Smooth muscle cell (in vitro differentiated cells): ENCODE measurements at regions not wholly inside any gene's neighbourhood (a gene's known extent, or its start where the extent isn't known, plus 50 kb on each side); places are given as distances from the start of the nearest gene placed in this dataset.

Source experiments
- DNase-seq: peaks from one replicate; lab custom pipeline; 2025; ENCODE audit not compliant: unreplicated experiment; lab: John Stamatoyannopoulos, UW
- H2AFZ ChIP-seq: fragments of 200-600 bp; sonication (generic); 2 replicates; pipeline ENCODE4 v1.6.0; 2016; ENCODE audit warnings: antibody characterized with exemption, low read depth, mild to moderate bottlenecking
- H3F3A ChIP-seq: fragments of 200-600 bp; sonication (generic); 2 replicates; pipeline ENCODE4 v1.6.0; 2017; ENCODE audit warnings: antibody characterized with exemption, low read depth
- H3K27ac ChIP-seq: fragments of 200-600 bp; sonication (generic); 2 replicates; pipeline ENCODE4 v1.5.1; 2016; ENCODE audit warnings: low read depth, mild to moderate bottlenecking
- H3K27me3 ChIP-seq: fragments of 200-600 bp; sonication (generic); 2 replicates; pipeline ENCODE4 v1.6.1; 2016; ENCODE audit warnings: low read depth, mild to moderate bottlenecking
- H3K36me3 ChIP-seq: fragments of 200-600 bp; sonication (generic); 2 replicates; pipeline ENCODE4 v1.5.1; 2016; ENCODE audit warnings: low read depth
- H3K4me1 ChIP-seq: fragments of 200-600 bp; sonication (generic); 2 replicates; pipeline ENCODE4 v1.5.1; 2016; ENCODE audit warnings: low read depth
- H3K4me2 ChIP-seq: fragments of 200-600 bp; sonication (generic); 2 replicates; pipeline ENCODE4 v1.6.0; 2016; ENCODE audit warnings: mild to moderate bottlenecking
- H3K4me3 ChIP-seq: fragments of 200-600 bp; sonication (generic); 2 replicates; pipeline ENCODE4 v1.5.1; 2016; ENCODE audit warnings: mild to moderate bottlenecking
- H3K79me2 ChIP-seq: fragments of 200-600 bp; sonication (generic); 2 replicates; pipeline ENCODE4 v1.6.0; 2016; ENCODE audit warnings: low read depth, mild to moderate bottlenecking
- H3K9ac ChIP-seq: fragments of 200-600 bp; sonication (generic); 2 replicates; pipeline ENCODE4 v1.6.0; 2016; ENCODE audit warnings: low read depth
- H3K9me3 ChIP-seq: fragments of 200-600 bp; sonication (generic); replicated peaks from 2 replicates; pipeline ENCODE4 v1.5.1; 2016; ENCODE audit warnings: low read depth
- H4K20me1 ChIP-seq: fragments of 200-600 bp; sonication (generic); 2 replicates; pipeline ENCODE4 v1.6.0; 2016; ENCODE audit warnings: low read depth
- CTCF ChIP-seq: fragments of 200-600 bp; sonication (generic); IDR thresholded peaks from 2 replicates; pipeline ENCODE4 v1.5.1; 2017; ENCODE audit warnings: borderline replicate concordance, mild to moderate bottlenecking, antibody characterized with exemption; ENCODE audit not compliant: insufficient read depth, poor library complexity, severe bottlenecking
- WGBS: methylation state at CpG from one replicate; pipeline ENCODE4 v1.1.7; 2016; ENCODE audit warnings: low lambda C conversion rate; 5-methylcytosine and 5-hydroxymethylcytosine counted together

- H3K9me3 ChIP-seq: no peaks in the 10 kb centered on the region
- TF ChIP-seq CTCF: no peak
- H3K27me3 ChIP-seq: no peaks in the 10 kb centered on the region
- H3K4me1 ChIP-seq: peaks cover 12% of the 10 kb centered on the region
- no peak overlapping the region for H3K4me3 ChIP-seq
- no peak overlapping the region for H2AFZ ChIP-seq
- H3F3A ChIP-seq: no peaks in the 10 kb centered on the region
- 95% methylated on average over 4 of the region's 4 CpGs for WGBS
- no peaks in the 10 kb centered on the region for H3K36me3 ChIP-seq
- no peak for DNase-seq
- no peak overlapping the region for H3K27ac ChIP-seq
- no peaks in the 10 kb centered on the region for H3K79me2 ChIP-seq
- H4K20me1 ChIP-seq: no peaks in the 10 kb centered on the region
- H3K9ac ChIP-seq: no peak overlapping the region
- no peak overlapping the region for H3K4me2 ChIP-seq
Measured at GRCh38 chr4:123256901-123257300, 139.7 kb upstream of the SPRY1 start.

- Histone ChIP-seq H3K36me3 (no peaks in the 10 kb centered on the region), H3K27me3 (no peaks in the 10 kb centered on the region), H3K4me3 (no peak overlapping the region), H3K9ac (no peak overlapping the region), H3K9me3 (no peaks in the 10 kb centered on the region), H3K27ac (no peak overlapping the region), H3F3A (no peaks in the 10 kb centered on the region), H4K20me1 (no peaks in the 10 kb centered on the region), H3K79me2 (no peaks in the 10 kb centered on the region), H3K4me2 (no peak overlapping the region), H3K4me1 (peaks cover 12% of the 10 kb centered on the region), H2AFZ (no peak overlapping the region)
- TF ChIP-seq CTCF: no peak
- no peak for DNase-seq
- WGBS: 65% methylated on average over 4 of the region's 4 CpGs
Measured at GRCh38 chr4:123257591-123257990, 139.0 kb upstream of the SPRY1 start.

- H3K4me3 ChIP-seq: no peak overlapping the region
- TF ChIP-seq CTCF: no peak
- WGBS: 74% methylated on average over 2 of the region's 2 CpGs
Measured at GRCh38 chr4:123259676-123260646, 136.6 kb upstream of the SPRY1 start.

More at GRCh38 chr4:123259676-123260646, 136.6 kb upstream of the SPRY1 start:
- no peaks in the 10 kb centered on the region for H4K20me1 ChIP-seq
- H3K27me3 ChIP-seq: no peaks in the 10 kb centered on the region
- H3F3A ChIP-seq: no peaks in the 10 kb centered on the region
- peaks cover 12% of the 10 kb centered on the region for H3K4me1 ChIP-seq
- H3K4me2 ChIP-seq: no peak overlapping the region
- no peaks in the 10 kb centered on the region for H3K79me2 ChIP-seq
- no peak overlapping the region for H2AFZ ChIP-seq
- H3K27ac ChIP-seq: no peak overlapping the region
- no peak overlapping the region for H3K9ac ChIP-seq
- no peaks in the 10 kb centered on the region for H3K9me3 ChIP-seq
- no peak for DNase-seq
- H3K36me3 ChIP-seq: no peaks in the 10 kb centered on the region
